Liver (tissue), 8 donors: ENCODE measurements at regions not wholly inside any gene's neighbourhood (a gene's known extent, or its start where the extent isn't known, plus 50 kb on each side); places are given as distances from the start of the nearest gene placed in this dataset.

Experiments
- DNase-seq: peaks from one replicate; pipeline ENCODE4 v3.0.0-alpha.2; 2017; ENCODE audit warnings: low spot score
- H3K27ac ChIP-seq, 2 donors: one replicate each; pipeline ENCODE4 v1.7.0; 2013; ENCODE audit warnings: inconsistent platforms in 2 of 2, low read length in 2 of 2, control low read depth in 1 of 2, low read depth in 1 of 2, mild to moderate bottlenecking in 1 of 2
- H3K27me3 ChIP-seq, 4 donors: one replicate each; pipeline versions ENCODE4 v1.6.1 to v1.7.0; 2013; ENCODE audit warnings: low read length in 3 of 4, inconsistent platforms in 1 of 4, mild to moderate bottlenecking in 1 of 4, moderate library complexity in 1 of 4; ENCODE audit not compliant: control insufficient read depth in 4 of 4, insufficient read depth in 4 of 4
- H3K36me3 ChIP-seq, 4 donors: one replicate each; pipeline versions ENCODE4 v1.6.1 to v1.7.0; 2013; ENCODE audit warnings: low read length in 3 of 4, mild to moderate bottlenecking in 3 of 4, low read depth in 1 of 4, moderate library complexity in 1 of 4; ENCODE audit not compliant: control insufficient read depth in 4 of 4, insufficient read depth in 3 of 4
- H3K4me1 ChIP-seq, 4 donors: one replicate each; pipeline versions ENCODE4 v1.6.1 to v1.7.0; 2013; ENCODE audit warnings: low read length in 3 of 4, mild to moderate bottlenecking in 3 of 4, moderate library complexity in 1 of 4; ENCODE audit not compliant: control insufficient read depth in 4 of 4, insufficient read depth in 4 of 4
- H3K4me3 ChIP-seq, 3 donors: one replicate each; pipeline versions ENCODE4 v1.6.1 to v1.7.0; 2013; ENCODE audit warnings: low read length in 3 of 3, control low read depth in 1 of 3, low read depth in 1 of 3, mild to moderate bottlenecking in 1 of 3
- H3K9ac ChIP-seq, 2 donors: one replicate each; pipeline ENCODE4 v1.7.0; 2013; ENCODE audit warnings: low read length in 2 of 2, mild to moderate bottlenecking in 2 of 2, moderate library complexity in 2 of 2, control low read depth in 1 of 2, low read depth in 1 of 2
- H3K9me3 ChIP-seq, 4 donors: one replicate each; pipeline versions ENCODE4 v1.6.1 to v1.7.0; 2013; ENCODE audit warnings: low read length in 3 of 4; ENCODE audit not compliant: control insufficient read depth in 4 of 4
- ATF3 ChIP-seq: IDR thresholded peaks from 2 replicates; pipeline ENCODE4 v1.6.1; 2016; ENCODE audit warnings: antibody characterized with exemption
- CTCF ChIP-seq: fragments of 150-350 bp; IDR thresholded peaks from 2 replicates; pipeline ENCODE4 v1.5.1; 2017; ENCODE audit warnings: improper control_type of control experiment, low read depth, low read length; ENCODE audit not compliant: missing input control
- EGR1 ChIP-seq, 2 donors: IDR thresholded peaks; 2 replicates each; pipeline ENCODE4 v1.6.1; 2016 to 2018; ENCODE audit warnings: antibody characterized with exemption in 2 of 2, low read depth in 2 of 2
- FOXA1 ChIP-seq: IDR thresholded peaks from 2 replicates; pipeline ENCODE4 v1.6.1; 2016; ENCODE audit warnings: antibody characterized with exemption
- FOXA2 ChIP-seq: IDR thresholded peaks from 2 replicates; pipeline ENCODE4 v1.6.1; 2016; ENCODE audit warnings: antibody characterized with exemption
- GABPA ChIP-seq, 2 donors: IDR thresholded peaks in 1 of 2; conservative IDR thresholded peaks in 1 of 2; 2 replicates each; pipeline ENCODE4 v1.6.1; 2016; ENCODE audit warnings: antibody characterized with exemption in 2 of 2, mild to moderate bottlenecking in 1 of 2, moderate library complexity in 1 of 2
- HNF4A ChIP-seq, 2 donors: conservative IDR thresholded peaks; 2 replicates each; pipeline ENCODE4 v1.6.1; 2016; ENCODE audit warnings: antibody characterized with exemption in 2 of 2, mild to moderate bottlenecking in 2 of 2
- JUND ChIP-seq, 2 donors: IDR thresholded peaks; 2 replicates each; pipeline ENCODE4 v1.6.1; 2016; ENCODE audit warnings: antibody characterized with exemption in 2 of 2
- MAX ChIP-seq: IDR thresholded peaks from 2 replicates; pipeline ENCODE4 v1.6.1; 2016; ENCODE audit warnings: antibody characterized with exemption
- RAD21 ChIP-seq, 2 donors: IDR thresholded peaks; 2 replicates each; pipeline ENCODE4 v1.6.1; 2016; ENCODE audit warnings: antibody characterized with exemption in 2 of 2, mild to moderate bottlenecking in 2 of 2
- REST ChIP-seq: IDR thresholded peaks from 2 replicates; pipeline ENCODE4 v1.6.1; 2016; ENCODE audit warnings: antibody characterized with exemption, mild to moderate bottlenecking
- RXRA ChIP-seq, 2 donors: IDR thresholded peaks; 2 replicates each; pipeline ENCODE4 v1.6.1; 2017 to 2018; ENCODE audit warnings: antibody characterized with exemption in 2 of 2, mild to moderate bottlenecking in 1 of 2
- SP1 ChIP-seq: IDR thresholded peaks from 2 replicates; pipeline ENCODE4 v1.6.1; 2018; ENCODE audit warnings: antibody characterized with exemption, mild to moderate bottlenecking
- TAF1 ChIP-seq: conservative IDR thresholded peaks from 2 replicates; pipeline ENCODE4 v1.6.1; 2016; ENCODE audit warnings: antibody characterized with exemption, mild to moderate bottlenecking
- YY1 ChIP-seq: IDR thresholded peaks from 2 replicates; pipeline ENCODE4 v1.6.1; 2016; ENCODE audit warnings: antibody characterized with exemption, mild to moderate bottlenecking
- ZBTB33 ChIP-seq: IDR thresholded peaks from 2 replicates; pipeline ENCODE4 v1.6.1; 2016; ENCODE audit warnings: antibody characterized with exemption
- WGBS: extraction: QIAGEN DNeasy Blood & Tissue Kit; methylation state at CpG from one replicate; pipeline ENCODE4 v1.1.7; 2013; 5-methylcytosine and 5-hydroxymethylcytosine counted together
- donor health status: healthy.
- donor health status: healthy.
- donor health status: healthy.
- donor health status: healthy.
- donor health status: healthy.

- Histone ChIP-seq H3K9me3 (peaks cover 0 to 8% (median 7%) of the 10 kb centered on the region in 4 donors), H3K27ac (no peak overlapping the region), H3K36me3 (no peaks in the 10 kb centered on the region), H3K4me1 (no peaks in the 10 kb centered on the region), H3K9ac (no peak overlapping the region), H3K27me3 (peaks cover 0 to 2% (median 0%) of the 10 kb centered on the region in 4 donors), H3K4me3 (no peak overlapping the region)
- no peak for TF ChIP-seq MAX
- TF ChIP-seq FOXA2, result no peak
- TF ChIP-seq EGR1 (IDR thresholded peaks at IDR 0.05; ENCODE audit: low read depth in 2 of 2), result no peak
- TF ChIP-seq YY1, result no peak
- no peak for TF ChIP-seq TAF1
- no peak for TF ChIP-seq REST
- TF ChIP-seq FOXA1, result no peak
- no peak for TF ChIP-seq JUND (IDR thresholded peaks at IDR 0.05)
- TF ChIP-seq HNF4A (conservative IDR thresholded peaks at IDR 0.05), result no peak
- TF ChIP-seq RXRA (IDR thresholded peaks at IDR 0.05), result no peak
- TF ChIP-seq GABPA (IDR thresholded peaks at IDR 0.05 in 1 of 2, conservative IDR thresholded peaks at IDR 0.05 in 1 of 2), result no peak
- no peak for TF ChIP-seq ATF3
- TF ChIP-seq CTCF, result no peak
- no peak for TF ChIP-seq ZBTB33
- DNase-seq, result no peak
These were observed 275.3 kb downstream of the TLE4 start for GRCh38 chr9:79847074-79847473.

GRCh38 chr9:79829566-79830302 lies 258.0 kb downstream of the TLE4 start:
- no peaks in the 10 kb centered on the region for H3K36me3 ChIP-seq
- H3K4me3 ChIP-seq, result no peak overlapping the region
- no peaks in the 10 kb centered on the region for H3K4me1 ChIP-seq
- DNase-seq, result no peak
- TF ChIP-seq SP1 (no peak), HNF4A (conservative IDR thresholded peaks at IDR 0.05) (no peak), CTCF (no peak), FOXA1 (no peak), TAF1 (no peak), RAD21 (IDR thresholded peaks at IDR 0.05) (no peak)
- 91% methylated on average over 7 of the region's 7 CpGs for WGBS
- H3K27ac ChIP-seq, result no peak overlapping the region
- H3K27me3 ChIP-seq, result no peaks in the 10 kb centered on the region
- no peak overlapping the region for H3K9ac ChIP-seq
- no peaks in the 10 kb centered on the region for H3K9me3 ChIP-seq
